ENCODE measurements at regions not wholly inside any gene's neighbourhood (a gene's known extent, or its start where the extent isn't known, plus 50 kb on each side); places are given as distances from the start of the nearest gene placed in this dataset.

GRCh38 chr20:52847731-52848359, 124.3 kb upstream of the TSHZ2 start:
- no peaks in the 10 kb centered on the region for H3K4me1 ChIP-seq
- no peak overlapping the region for H3K4me3 ChIP-seq
- H3K9me3 ChIP-seq: no peaks in the 10 kb centered on the region
- TF ChIP-seq EP300 (IDR thresholded peaks at IDR 0.05) (no peak), POLR2AphosphoS5 (IDR thresholded peaks at IDR 0.05) (no peak), POLR2A (IDR thresholded peaks at IDR 0.05) (no peak), CTCF (IDR thresholded peaks at IDR 0.05) (no peak)
- no peaks in the 10 kb centered on the region for H3K27me3 ChIP-seq
- intact Hi-C loops (cut with DNase I; ENCODE audit: low total_unique reads): no loop called here
- no peaks in the 10 kb centered on the region for H3K36me3 ChIP-seq
- H3K27ac ChIP-seq: peak overlapping the region in 1 of 5 donors; percentile 32
- 33 to 62% (median 53%) methylated on average over 2 of the region's 2 CpGs for WGBS, 5 donors
- peak in 1 of 2 donors; percentile 32 for DNase-seq

GRCh38 chr20:52847029-52847660, 125.0 kb upstream of the TSHZ2 start:
- no peaks in the 10 kb centered on the region for H3K36me3 ChIP-seq
- H3K4me3 ChIP-seq: no peak overlapping the region
- no peak for DNase-seq
- H3K9me3 ChIP-seq: no peaks in the 10 kb centered on the region
- intact Hi-C loops (cut with DNase I; ENCODE audit: low total_unique reads): no loop called here
- no peaks in the 10 kb centered on the region for H3K4me1 ChIP-seq
- 48 to 55% (median 52%) methylated on average over 4 of the region's 4 CpGs for WGBS, 5 donors
- H3K27ac ChIP-seq: peak overlapping the region in 1 of 5 donors; percentile 34
- no peak for TF ChIP-seq EP300 (IDR thresholded peaks at IDR 0.05)
- no peak for TF ChIP-seq POLR2AphosphoS5 (IDR thresholded peaks at IDR 0.05)
- no peak for TF ChIP-seq CTCF (IDR thresholded peaks at IDR 0.05)
- TF ChIP-seq POLR2A (IDR thresholded peaks at IDR 0.05): no peak
- no peaks in the 10 kb centered on the region for H3K27me3 ChIP-seq

- intact Hi-C loops (cut with DNase I; ENCODE audit: low total_unique reads): no loop called here
- no peaks in the 10 kb centered on the region for H3K4me1 ChIP-seq
- DNase-seq: no peak
- no peak overlapping the region for H3K27ac ChIP-seq
- TF ChIP-seq POLR2A (IDR thresholded peaks at IDR 0.05) (no peak), POLR2AphosphoS5 (IDR thresholded peaks at IDR 0.05) (no peak), CTCF (IDR thresholded peaks at IDR 0.05) (no peak), EP300 (IDR thresholded peaks at IDR 0.05) (no peak)
- no peak overlapping the region for H3K4me3 ChIP-seq
- no peaks in the 10 kb centered on the region for H3K36me3 ChIP-seq
- no peaks in the 10 kb centered on the region for H3K27me3 ChIP-seq
- H3K9me3 ChIP-seq: no peaks in the 10 kb centered on the region
Observed at GRCh38 chr20:52845044-52845443, 127.1 kb upstream of the TSHZ2 start.

- WGBS, 5 donors: 86 to 92% (median 88%) methylated on average over 5 of the region's 5 CpGs
- no peak for DNase-seq
- intact Hi-C loops (cut with DNase I; ENCODE audit: low total_unique reads): no loop called here
- H3K36me3 ChIP-seq: no peaks in the 10 kb centered on the region
- H3K27me3 ChIP-seq: no peaks in the 10 kb centered on the region
- H3K4me3 ChIP-seq: no peak overlapping the region
- no peaks in the 10 kb centered on the region for H3K9me3 ChIP-seq
- H3K4me1 ChIP-seq: no peaks in the 10 kb centered on the region
- TF ChIP-seq CTCF (IDR thresholded peaks at IDR 0.05) (no peak), POLR2A (IDR thresholded peaks at IDR 0.05) (no peak), EP300 (IDR thresholded peaks at IDR 0.05) (no peak)
- H3K27ac ChIP-seq: no peak overlapping the region
Observed at GRCh38 chr20:52843425-52843824, 128.7 kb upstream of the TSHZ2 start.
